HUDEP-2 (cell line): ENCODE measurements at regions not wholly inside any gene's neighbourhood (a gene's known extent, or its start where the extent isn't known, plus 50 kb on each side); places are given as distances from the start of the nearest gene placed in this dataset.
"Not testable (repeated sequence)": the region's sequence is repeated elsewhere in the genome, so short reads cannot be mapped to it uniquely, and the experiment has no call there.

Source experiments
- DNase-seq, 76 experiments: peaks; one replicate each; lab custom pipeline; 2025; ENCODE audit not compliant: unreplicated experiment in 76 of 76; lab: John Stamatoyannopoulos, UW

DNA sequence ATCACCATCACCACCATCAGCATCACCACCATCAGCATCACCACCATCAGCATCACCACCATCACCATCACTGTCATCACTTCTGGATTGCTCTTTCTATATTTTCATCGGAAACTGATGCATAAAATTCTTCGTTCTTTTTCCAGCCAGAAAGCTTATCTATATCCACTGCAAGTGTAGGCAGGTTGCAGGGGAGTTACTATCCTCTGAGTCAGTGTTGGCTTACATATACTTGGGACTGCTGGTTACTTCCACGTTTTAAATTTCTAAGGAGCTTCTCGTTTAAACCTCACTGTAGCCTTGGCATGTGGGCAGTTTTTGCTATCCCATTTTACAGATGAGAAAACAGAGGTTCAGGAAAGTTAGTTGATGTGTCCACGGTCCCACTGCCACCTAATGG is 66.1 kb downstream of the FOXL3 start:
- no peak for DNase-seq

DNA sequence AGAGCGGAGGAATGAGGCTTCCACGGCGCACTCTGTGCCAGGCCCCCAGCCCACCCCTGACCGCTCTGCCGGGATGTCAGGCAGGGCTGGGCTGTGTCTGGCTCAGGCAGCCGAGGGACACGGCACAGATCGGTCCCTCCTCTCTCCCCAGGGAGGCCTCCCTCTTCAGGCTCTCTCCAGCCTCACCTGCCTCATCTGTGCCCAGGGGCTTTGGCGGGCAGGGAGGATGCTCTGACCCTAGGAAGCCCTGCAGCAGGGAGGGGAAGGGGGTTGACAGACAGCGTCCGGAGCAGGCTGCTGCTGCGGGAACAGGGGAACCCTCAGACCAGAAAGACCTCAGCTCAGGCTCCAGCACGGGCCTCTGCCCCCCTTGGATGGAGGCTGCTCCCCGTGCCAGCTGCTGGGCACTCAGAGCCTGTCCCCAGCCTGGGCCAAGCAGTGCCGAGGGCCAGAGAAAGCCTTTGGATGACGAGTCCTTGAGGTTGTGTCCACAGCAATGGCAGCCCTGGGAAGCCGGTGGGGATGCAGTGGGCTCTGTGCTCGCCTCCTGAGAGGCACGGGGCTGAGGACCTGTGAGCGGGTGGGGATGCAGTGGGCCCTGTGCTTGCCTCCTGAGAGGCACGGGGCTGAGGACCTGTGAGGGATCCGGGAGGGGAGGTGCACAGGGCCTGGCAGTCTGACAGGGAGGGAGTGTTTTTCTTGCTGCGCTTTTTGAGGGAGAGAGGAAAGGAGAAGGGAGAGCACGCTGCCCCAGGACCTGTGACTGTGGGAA is 66.9 kb downstream of the FOXL3 start:
- no peak for DNase-seq

DNA sequence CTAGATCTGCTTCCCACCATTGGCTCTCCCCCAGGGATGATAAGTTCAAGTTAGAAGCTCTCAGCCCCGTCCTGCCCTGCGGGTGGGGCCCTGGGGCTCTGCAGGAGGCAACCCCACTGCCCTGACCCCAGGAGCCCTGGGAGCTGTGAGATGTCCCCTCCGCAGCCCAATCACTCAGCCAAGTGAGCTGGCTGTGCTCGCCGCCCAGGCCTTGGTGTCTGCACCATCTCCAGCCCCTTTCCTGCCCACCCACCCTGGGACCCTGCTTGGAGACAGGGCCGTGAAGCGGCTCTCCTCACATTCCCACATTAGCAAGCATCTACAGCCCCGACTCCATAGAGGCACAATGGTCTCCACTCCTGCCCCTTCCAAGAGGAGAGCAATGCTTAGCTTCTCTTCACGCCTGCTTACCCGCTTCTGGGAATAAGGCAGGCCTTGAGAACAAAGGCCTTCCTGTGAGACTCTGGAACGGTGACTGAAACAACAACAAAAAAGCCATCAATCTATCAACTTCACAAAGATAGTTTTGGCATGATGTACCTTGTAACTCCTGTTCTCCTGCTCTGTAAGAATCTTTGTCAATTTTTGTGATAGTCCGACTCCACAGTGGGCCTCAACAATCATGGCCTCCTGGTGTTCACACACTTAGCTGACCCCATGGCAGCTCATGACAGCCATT is 67.7 kb downstream of the FOXL3 start:
- DNase-seq: no peak

DNA sequence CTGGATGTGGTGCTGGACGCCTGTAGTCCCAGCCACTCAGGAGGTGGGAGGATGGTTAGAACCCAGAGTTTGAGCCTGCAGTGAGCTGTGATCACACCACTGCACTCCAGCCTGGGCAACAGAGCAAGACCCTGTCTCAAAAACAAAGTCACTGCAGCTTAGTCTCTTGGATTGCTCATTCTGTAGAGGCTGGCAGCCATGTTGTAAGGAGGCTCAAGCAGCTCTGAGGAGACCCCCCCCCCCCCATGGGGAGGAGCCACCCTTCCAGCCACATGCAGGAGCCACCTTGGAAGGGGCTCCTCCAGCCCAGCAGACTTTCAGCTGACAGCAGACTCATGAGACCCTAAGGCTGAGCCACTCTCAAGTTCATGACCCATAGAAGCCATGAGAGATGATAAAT is 68.4 kb downstream of the FOXL3 start:
- no peak for DNase-seq

DNA sequence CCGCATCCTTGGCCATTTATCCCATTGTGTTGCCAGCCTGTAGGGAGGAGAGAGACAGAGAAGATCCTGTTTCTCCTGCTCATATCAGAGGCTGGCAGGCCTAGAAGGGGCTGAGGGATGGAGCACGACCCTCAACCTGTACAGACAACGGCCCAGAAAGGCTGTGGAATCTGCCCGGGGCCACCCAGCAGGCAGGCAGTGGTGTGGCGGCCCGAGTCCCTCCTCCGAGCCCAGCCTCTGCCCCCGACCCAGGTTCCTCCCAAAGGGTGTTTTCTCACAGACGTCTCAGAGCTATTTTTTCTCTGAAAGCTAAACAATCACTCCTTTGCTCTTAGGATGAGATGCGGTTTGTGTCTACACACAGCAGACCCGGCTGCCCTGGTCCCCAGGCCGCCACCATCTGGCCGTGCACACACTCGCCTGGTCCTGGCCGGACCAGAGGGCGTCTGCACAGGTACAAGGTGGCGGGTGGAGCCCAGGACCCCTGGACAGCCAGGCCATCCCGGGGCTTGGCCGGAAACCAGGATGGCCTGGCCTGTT is 69.3 kb downstream of the FOXL3 start:
- no peak for DNase-seq

DNA sequence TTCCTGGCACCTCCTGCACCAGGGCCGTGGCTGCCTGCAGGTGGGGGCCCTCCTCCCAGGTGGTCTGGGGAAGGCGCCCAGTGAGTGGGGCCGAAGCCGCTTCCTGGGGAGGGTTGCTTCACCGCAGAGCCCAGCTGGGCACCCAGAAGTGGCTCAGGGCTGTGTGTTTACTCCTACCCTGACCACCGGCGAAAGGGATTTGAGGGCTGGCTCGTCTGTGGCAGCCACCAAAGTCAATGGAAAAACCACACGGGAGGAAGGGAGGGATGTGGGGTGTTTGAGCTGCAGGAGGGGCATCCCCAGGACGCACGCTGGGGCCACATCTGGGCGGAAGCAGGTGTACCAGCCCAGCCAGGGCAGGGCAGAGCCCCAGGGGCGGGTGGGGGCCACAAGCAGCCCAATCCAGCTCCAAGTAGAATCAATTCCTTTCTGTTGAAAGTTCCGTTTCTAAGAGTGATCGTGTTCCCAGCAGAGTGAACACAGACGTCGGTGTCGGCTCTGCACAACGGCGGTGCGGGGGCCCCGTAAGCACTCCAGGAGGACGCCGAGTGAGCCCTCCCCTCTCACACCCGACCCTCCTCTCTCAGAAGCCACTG is 69.9 kb downstream of the FOXL3 start:
- no peak for DNase-seq

DNA sequence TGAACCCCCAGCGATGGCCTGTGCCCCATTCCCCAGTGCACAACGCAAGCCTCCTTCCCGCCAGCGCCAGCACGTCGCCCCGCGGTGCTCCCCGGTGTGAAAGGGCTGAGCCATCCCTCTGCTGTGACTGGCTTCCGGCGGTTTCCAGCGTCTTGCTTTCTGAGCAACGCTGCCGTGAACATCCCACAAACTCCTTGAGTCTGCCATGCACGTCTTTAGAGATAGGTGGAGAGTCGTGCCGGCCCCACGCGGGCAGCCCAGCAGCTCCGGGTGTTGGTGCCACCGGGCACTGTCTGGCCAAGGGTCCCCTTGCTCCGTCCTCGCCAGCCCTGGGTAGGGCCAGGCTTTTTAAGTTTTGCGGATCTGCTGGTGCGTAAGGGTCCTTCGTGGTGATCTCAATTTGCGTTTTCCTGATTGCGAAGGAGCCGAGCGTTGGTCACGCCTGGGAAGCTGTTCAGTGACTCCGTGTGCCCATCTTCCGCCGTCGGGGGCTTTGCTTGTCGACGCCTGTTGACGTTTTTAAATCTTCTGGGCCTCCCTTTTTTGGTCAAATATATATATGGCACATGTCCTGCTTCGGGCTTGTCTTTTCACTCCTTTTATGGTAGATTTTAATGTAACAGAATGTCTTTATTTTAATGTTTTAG is 70.6 kb downstream of the FOXL3 start:
- no peak for DNase-seq

DNA sequence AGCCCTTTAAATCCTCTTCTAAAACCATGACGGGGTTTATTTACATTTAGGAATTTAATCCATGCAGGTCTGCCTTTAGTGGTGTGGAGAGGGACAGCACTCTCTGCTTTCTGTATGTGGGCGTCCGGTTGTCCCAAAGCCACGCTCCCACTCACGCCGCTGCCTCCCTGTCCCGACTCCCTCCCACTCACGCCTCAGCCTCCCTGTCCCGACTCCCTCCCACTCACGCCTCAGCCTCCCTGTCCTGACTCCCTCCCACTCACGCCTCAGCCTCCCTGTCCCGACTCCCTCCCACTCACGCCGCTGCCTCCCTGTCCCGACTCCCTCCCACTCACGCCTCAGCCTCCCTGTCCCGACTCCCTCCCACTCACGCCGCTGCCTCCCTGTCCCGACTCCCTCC is 71.2 kb downstream of the FOXL3 start:
- DNase-seq: not testable (repeated sequence)

DNA sequence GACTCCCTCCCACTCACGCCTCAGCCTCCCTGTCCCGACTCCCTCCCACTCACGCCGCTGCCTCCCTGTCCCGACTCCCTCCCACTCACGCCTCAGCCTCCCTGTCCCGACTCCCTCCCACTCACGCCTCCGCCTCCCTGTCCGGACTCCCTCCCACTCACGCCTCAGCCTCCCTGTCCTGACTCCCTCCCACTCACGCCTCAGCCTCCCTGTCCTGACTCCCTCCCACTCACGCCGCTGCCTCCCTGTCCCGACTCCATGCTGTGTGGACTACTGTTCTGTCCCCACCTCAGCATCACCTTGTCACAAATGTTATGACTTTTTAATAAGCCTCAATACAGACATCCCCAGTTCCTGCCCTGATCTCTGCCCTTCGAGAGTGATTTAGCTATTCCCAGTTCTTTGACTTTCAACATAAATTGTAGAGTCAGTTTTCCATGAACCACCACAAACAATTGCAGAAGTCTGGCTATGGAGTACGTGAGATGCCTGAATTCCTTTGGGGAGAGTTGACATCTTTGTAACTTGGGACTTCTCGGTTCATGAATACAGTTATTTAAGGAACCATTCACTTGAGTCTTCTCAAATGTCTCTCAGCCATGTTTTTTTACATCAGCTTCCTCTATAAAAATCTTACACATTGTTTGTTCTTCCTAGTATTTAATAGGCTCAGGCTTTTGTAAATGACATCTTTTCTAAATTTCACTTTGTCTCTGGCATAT is 71.9 kb downstream of the FOXL3 start:
- no peak for DNase-seq

DNA sequence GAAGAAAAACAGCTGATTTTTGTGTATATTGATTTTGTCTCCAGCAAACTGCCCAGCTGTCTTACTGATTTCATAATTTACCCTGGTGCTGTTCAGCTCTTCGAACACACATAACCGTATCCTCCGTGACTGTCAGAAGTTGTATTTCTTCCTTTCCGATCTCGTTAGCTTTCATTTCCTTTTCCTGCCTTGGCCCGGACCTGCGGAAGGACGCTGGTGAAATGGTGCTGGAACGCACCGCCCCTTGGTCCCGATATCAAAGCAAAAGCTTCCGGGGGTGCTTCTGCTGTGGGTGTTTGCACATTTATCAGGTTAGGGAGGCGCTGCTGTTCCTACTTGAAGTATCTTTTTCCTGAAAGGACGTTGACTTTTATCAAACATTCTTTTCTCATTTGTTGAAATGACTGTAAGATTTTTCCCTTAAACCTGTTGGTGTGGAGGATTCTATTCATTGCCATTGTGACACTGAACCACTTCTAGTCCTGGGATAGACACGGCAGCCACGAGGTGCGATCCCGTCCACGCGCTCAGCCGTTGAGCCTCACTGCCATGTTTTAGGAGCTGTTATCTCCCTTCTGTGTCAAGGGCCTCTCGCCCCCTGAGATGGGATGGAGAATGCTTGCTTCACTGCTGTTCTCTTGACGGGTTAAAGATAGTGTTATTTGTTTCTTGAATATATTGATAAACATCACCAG is 72.6 kb downstream of the FOXL3 start:
- DNase-seq: no peak

DNA sequence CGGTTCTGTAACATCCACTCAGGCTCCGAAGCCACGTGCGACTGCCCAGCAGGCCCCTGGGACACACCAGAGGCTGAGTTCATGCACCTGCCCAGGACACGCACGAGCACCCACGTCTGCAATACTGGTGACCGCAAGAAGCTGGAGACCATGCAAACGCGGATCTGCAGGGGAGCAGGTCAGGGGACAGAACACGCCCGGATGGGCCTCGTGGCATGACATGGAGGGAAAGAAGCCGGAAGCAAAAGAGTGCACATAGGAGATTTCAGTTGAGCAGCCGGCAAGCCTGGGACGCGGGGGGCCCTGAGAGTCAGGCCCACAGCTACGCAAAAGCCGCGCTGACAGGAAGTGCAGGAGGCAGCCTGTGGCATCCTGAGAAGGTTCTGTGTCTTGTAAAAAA is 73.7 kb downstream of the FOXL3 start:
- no peak for DNase-seq

DNA sequence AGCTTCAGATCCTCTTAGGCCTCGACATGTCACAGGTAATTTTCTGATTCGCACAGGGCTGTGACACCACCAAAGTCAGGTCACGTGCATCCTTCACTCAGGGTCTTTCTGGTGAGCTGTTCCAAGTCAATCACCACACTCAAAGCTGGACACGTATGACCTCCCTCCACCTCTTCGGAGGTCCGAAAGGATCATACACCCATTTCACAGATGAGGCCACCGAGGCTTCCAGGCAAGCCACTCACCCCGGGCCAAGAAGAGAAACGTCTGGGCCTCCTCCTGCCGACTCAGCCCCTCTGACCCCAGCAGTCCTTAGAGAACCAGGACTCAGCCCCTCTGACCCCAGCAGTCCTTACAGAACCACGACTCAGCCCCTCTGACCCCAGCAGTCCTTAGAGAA is 74.6 kb downstream of the FOXL3 start:
- no peak for DNase-seq

DNA sequence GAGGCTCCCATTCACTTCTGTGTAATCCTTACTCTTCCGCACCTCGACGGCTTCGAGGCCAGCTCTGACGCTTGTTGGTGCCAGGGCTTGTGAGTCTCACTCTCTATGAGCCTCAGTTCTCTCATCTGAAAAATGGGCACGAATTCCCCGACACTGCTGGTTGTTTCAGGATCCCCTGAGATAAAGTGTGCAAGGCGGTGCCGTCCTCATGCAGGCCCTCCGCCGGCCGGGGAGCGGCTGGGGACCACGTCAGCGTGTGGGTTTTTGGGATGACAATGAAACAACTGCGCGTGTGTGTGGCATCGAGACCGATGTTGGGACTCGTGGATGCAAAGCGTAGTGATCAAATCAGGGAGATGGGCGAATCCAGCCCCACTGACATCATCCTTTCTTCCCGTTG is 75.6 kb downstream of the FOXL3 start:
- DNase-seq: no peak

DNA sequence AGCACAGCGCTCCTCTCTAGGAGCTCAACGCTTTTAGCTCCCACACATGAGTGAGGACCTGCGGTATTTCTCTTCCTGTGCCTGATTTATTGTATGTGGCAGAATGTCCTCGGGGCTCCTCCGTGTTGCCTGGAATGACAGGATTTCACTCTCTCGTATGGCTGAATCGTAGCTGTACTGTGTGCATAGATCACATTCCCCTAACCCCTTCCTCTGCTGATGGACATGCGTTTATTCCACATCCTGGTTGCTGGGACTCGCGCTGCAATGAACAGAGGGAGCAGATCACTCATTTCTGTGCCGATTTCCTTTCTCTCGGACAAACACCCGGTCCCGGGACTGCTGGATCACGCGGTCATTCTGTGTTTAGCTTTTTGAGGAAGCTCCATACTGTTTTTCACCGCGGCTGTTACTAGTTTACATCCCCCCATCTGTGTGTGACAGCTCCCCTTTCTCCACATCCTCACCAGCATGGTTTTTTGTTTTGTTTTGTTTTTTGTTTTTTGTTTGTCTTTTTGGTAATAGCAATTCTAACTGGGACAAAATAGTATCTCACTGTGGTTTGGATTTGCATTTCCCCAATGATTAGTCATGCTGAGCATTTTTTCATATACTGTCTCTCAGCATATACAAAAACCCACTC is 76.3 kb downstream of the FOXL3 start:
- no peak for DNase-seq

DNA sequence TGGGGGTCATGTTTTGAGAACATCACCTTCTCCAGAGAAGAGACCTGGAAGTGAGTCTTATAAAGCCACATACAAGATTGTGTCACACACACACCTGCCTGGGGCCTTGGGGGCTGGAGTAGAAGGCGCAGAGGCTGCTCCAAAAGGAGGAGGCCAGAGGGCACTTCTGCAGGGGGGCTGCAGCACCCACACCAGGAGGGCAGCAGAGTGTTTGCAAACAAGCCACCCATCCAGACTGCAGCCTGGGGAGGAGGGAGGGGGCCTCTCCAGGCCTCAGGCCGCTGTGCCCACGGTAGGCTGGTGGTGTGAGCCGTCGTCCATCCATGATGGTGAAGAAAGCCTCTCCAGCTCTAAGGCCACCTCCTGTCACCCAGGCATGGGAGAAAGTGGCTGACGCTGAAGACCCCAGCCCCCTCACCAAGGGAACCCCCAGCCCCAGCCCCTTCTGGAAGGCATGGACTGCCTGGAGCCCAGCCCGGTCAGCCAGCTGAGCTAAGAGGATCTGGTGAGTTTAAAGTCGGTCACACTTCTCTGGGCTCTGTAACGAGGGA is 77.5 kb downstream of the FOXL3 start:
- no peak for DNase-seq

DNA sequence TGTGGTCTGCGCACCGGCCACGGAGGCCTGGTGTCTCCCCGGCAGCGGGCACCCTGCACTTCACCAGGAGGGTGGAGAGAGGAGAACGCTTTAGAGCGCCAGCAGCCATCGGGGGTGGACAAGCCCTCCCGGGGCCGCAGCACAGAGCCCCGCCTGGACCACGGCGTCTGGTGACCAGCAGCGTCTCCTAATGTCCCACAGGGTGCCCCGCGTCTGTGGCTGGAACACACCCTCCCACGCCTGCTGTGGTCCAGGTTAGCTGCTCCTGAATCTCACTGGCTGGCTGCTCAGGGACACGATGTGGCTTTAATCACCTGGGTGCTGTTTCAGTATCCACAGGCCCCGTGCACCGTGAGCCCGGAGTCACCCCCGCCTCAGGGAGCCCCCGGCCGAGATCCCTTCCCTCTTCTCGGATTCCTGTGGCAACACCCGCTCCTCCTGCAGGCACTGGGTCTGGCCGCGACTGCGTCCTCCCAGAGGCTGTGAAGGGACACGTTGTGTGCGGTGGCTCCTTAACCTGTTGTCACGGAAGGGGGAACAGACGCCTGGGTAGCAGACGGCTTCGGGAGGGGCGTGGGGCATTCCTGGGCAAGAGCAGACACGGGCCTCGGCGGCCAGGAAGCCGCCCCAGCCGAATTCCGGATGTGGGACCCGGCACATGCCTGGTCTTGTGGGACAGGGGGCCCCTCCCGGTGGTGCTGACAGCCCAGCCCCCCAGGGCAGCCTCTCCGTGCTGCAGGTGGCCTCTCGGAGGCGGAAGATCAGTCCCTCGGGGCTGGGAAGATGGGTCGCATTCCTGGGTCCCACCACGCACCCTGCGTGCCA is 78.9 kb downstream of the FOXL3 start:
- no peak for DNase-seq

DNA sequence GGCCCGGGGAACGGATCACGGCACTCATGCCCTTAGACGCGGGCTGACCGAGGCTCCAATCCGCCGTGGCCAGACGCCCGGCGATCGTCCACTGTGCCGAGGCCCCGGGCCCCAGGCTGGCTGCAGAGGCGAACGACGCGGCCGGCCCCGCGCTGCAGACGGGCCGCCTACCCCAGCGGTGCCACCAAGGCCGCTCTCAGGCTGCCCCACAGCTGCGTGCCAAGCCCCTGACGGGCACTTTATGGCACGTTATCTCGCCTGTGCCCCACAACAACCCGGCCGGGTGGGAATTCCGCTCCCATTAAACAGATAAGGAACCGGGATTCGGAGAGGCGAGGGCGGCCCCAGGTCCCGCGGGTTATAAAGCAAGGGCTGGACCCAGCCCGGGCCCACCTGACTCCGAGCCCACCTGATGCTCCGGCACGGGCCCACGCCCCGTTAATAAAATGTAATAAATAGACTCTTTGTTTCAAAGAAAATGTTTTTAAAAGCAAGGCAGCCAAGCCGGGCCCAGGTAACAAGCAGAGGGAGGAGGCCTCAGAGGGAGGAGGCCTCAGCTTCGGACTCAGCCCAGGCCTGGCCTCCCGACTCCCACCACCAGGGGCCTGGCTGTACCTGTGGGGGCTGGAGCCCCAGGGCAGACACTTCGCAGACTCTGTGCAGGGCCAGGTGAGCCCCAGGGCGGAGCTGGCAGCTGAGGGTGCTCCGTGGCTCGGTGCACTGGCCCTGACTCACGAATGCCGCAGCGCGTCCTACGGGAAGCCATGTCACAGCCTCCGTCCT is 79.7 kb downstream of the FOXL3 start:
- no peak for DNase-seq

DNA sequence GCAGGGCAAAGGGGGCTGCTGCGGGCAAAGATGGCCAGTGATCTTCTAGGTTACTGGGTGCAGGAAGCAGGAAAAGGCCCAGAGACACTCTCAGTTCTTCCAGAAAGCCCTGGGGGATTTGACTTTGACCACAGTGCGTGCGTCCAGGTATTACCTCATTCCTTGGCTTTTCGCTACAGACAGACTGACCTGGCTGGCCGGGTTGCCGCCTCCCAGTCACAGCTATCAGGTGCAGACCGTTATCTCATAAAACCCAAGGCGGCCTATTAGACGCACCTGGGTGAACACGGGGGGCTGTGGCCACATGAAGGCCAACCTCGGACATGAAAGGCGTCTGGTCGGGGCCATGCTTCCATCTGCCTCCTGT is 80.3 kb downstream of the FOXL3 start:
- DNase-seq: no peak
